ENCODE measurements at regions not wholly inside any gene's neighbourhood (a gene's known extent, or its start where the extent isn't known, plus 50 kb on each side); places are given as distances from the start of the nearest gene placed in this dataset.

GRCh38 chr21:39022035-39022434 is 161.2 kb downstream of the PSMG1 start:
- TF ChIP-seq CTCF (conservative IDR thresholded peaks at IDR 0.05; ENCODE audit: low read depth in 2 of 2), result no peak
- no peak for TF ChIP-seq POLR2AphosphoS5 (IDR thresholded peaks at IDR 0.05; ENCODE audit: low read depth)
- no peak for TF ChIP-seq CREB1 (CRISPR knock-in tag; IDR thresholded peaks at IDR 0.05; ENCODE audit: low read depth)
- TF ChIP-seq ZNF462 (CRISPR knock-in tag; IDR thresholded peaks at IDR 0.05), result no peak
- TF ChIP-seq REST (IDR thresholded peaks at IDR 0.05; ENCODE audit: unreplicated experiment), result no peak
- no peak for TF ChIP-seq ETS1 (IDR thresholded peaks at IDR 0.05)
- no peak for TF ChIP-seq EZH2 (IDR thresholded peaks at IDR 0.05; ENCODE audit: low read depth, unreplicated experiment)
- TF ChIP-seq NANOG (IDR thresholded peaks at IDR 0.05; ENCODE audit: borderline replicate concordance), result no peak
- TF ChIP-seq EZH2phosphoT487 (IDR thresholded peaks at IDR 0.05; ENCODE audit: unreplicated experiment), result no peak
- no peak for TF ChIP-seq JUNB (IDR thresholded peaks at IDR 0.05; ENCODE audit: unreplicated experiment)
- TF ChIP-seq STAT1 (IDR thresholded peaks at IDR 0.05; ENCODE audit: unreplicated experiment), result no peak
- no peak for TF ChIP-seq ZNF114 (CRISPR knock-in tag; IDR thresholded peaks at IDR 0.05)
